HUES64 (cell line): ENCODE measurements at regions not wholly inside any gene's neighbourhood (a gene's known extent, or its start where the extent isn't known, plus 50 kb on each side); places are given as distances from the start of the nearest gene placed in this dataset.

Experiments
- H3K27ac ChIP-seq: 2 replicates; pipeline ENCODE4 v1.7.0; 2013; ENCODE audit warnings: low read depth, low read length, inconsistent platforms
- H3K27me3 ChIP-seq: 2 replicates; pipeline ENCODE4 v1.6.1; 2013; ENCODE audit warnings: mild to moderate bottlenecking, low read length; ENCODE audit not compliant: insufficient read depth
- H3K36me3 ChIP-seq: 2 replicates; pipeline ENCODE4 v1.6.1; 2013; ENCODE audit warnings: mild to moderate bottlenecking, low read length; ENCODE audit not compliant: insufficient read depth
- H3K4me1 ChIP-seq: 2 replicates; pipeline ENCODE4 v1.6.1; 2013; ENCODE audit warnings: mild to moderate bottlenecking, low read length, moderate library complexity; ENCODE audit not compliant: insufficient read depth
- H3K4me3 ChIP-seq: 2 replicates; pipeline ENCODE4 v1.5.1; 2013; ENCODE audit warnings: mild to moderate bottlenecking, low read length, moderate library complexity
- H3K9ac ChIP-seq: 2 replicates; pipeline ENCODE4 v1.6.1; 2013; ENCODE audit warnings: mild to moderate bottlenecking, low read depth, low read length
- H3K9me3 ChIP-seq: 2 replicates; pipeline ENCODE4 v1.6.1; 2013; ENCODE audit warnings: low read depth, low read length; ENCODE audit not compliant: insufficient read depth
- WGBS: fragments of 150-250, 120-280 bp; methylation state at CpG from one replicate; pipeline ENCODE4 v1.1.7; 2013; ENCODE audit warnings: missing lambda C conversion rate; 5-methylcytosine and 5-hydroxymethylcytosine counted together

DNA sequence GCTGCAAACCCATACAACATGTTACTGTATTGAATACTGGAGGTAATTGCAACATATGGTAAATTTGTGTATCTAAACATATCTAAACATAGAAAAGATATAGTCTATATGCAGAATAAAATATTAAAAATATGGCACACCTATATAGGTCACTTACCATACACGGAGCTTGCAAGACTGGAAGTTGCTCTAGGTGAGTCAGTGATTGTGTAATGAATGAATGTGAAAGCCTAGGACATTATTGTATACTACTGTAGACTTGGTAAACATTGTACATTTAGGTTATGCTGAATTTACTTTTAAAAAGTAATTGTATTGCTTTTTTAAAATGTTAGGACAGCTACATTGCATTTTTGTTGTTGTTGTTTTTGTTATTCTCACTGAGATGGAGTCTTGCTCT, 968.8 kb downstream of the TLE1 start:
- H3K4me3 ChIP-seq, result no peak overlapping the region
- H3K27ac ChIP-seq, result no peak overlapping the region
- no peaks in the 10 kb centered on the region for H3K27me3 ChIP-seq
- no peaks in the 10 kb centered on the region for H3K4me1 ChIP-seq
- peaks cover 10% of the 10 kb centered on the region for H3K9me3 ChIP-seq
- H3K36me3 ChIP-seq, result no peaks in the 10 kb centered on the region
- H3K9ac ChIP-seq, result no peak overlapping the region
- WGBS, result 100% methylated on average over 1 of the region's 1 CpG

- Histone ChIP-seq H3K9me3 (peaks cover 21% of the 10 kb centered on the region), H3K27me3 (no peaks in the 10 kb centered on the region), H3K27ac (no peak overlapping the region), H3K4me3 (no peak overlapping the region), H3K4me1 (no peaks in the 10 kb centered on the region), H3K9ac (no peak overlapping the region), H3K36me3 (no peaks in the 10 kb centered on the region)
These were observed 982.2 kb downstream of the TLE1 start for GRCh38 chr9:80707120-80707519.

DNA sequence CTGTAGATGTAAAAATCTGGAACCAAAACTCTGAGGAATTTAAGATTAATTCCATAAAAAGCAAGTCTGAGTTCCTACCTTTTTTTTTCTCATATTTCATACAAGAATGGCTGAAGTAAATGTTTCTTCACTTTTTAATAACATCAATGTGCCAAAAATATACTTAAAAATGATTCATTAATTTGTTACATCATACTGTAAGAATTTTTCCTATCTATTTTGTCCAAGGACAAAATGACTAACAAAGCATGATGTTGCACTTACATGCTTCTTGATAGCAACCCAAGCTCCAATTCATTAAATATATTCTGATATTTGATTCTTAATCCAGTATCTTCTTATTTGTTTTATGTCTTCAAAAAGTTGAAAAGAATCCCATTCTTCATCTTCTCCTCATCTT, 988.3 kb downstream of the TLE1 start:
- Histone ChIP-seq H3K9ac (no peak overlapping the region), H3K36me3 (no peaks in the 10 kb centered on the region), H3K4me1 (peaks cover 12% of the 10 kb centered on the region), H3K4me3 (no peak overlapping the region), H3K27me3 (no peaks in the 10 kb centered on the region), H3K9me3 (no peaks in the 10 kb centered on the region), H3K27ac (no peak overlapping the region)

DNA sequence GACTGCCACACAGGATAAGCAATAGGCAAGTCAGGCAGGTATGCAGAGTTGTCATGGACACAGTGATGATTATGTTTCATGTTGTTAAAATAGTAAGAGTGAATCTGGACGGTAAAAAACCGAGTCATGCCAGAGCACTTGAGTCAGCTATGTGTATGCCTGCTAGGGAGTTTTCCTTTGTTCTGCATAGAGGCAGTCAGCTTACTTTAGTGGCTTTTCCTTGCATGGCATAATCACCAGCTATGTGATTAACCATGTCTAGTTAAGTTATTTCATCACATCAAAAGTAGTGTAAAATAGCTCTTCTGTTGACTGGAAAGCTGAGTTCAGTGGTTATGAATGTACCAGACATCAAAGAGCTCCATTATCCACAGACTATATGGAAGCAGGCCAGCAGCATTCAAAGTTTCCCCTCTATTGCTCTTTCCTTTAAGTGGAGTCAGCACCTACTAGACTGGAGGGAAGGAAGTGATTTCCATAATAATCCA, 989.8 kb downstream of the TLE1 start:
- 64% methylated on average over 2 of the region's 2 CpGs for WGBS
- Histone ChIP-seq H3K27me3 (no peaks in the 10 kb centered on the region), H3K9me3 (no peaks in the 10 kb centered on the region), H3K4me3 (no peak overlapping the region), H3K4me1 (peaks cover 12% of the 10 kb centered on the region), H3K9ac (no peak overlapping the region), H3K27ac (no peak overlapping the region), H3K36me3 (no peaks in the 10 kb centered on the region)

DNA sequence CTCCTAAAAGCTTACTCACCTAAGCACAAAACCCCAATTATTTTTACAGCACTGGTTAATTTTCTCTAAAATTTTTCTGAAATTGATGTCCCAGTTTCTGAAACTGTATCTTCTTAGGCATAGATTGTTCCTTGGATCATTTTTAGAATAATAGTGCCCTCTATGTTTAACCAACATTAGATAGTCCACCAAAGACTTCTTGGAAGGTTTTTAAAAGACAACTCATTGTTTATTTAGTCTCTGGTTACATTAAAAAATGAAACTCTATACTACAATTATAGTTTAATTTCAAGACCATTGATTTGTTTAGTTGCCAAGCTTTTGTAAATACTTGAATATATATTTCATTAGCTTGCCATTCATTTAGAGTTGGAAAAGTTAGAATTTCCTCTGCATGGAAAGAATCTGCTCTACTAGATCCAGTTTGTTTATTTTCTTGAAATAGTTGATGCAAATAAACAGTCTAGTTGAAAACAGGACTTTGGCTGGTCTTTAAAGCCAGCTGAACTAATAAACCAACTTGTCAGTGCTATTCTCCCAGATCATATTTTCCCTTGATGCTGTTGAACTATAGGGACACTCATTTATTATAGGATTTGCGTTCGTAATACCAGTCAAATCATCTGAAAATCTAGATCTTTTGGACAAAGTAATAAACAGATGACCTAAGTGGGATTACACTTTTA, 990.5 kb downstream of the TLE1 start:
- H3K36me3 ChIP-seq, result no peaks in the 10 kb centered on the region
- H3K4me1 ChIP-seq, result peaks cover 12% of the 10 kb centered on the region
- H3K9ac ChIP-seq, result no peak overlapping the region
- H3K27ac ChIP-seq, result no peak overlapping the region
- no peaks in the 10 kb centered on the region for H3K27me3 ChIP-seq
- no peaks in the 10 kb centered on the region for H3K9me3 ChIP-seq
- WGBS, result 96% methylated on average over 2 of the region's 2 CpGs
- no peak overlapping the region for H3K4me3 ChIP-seq

DNA sequence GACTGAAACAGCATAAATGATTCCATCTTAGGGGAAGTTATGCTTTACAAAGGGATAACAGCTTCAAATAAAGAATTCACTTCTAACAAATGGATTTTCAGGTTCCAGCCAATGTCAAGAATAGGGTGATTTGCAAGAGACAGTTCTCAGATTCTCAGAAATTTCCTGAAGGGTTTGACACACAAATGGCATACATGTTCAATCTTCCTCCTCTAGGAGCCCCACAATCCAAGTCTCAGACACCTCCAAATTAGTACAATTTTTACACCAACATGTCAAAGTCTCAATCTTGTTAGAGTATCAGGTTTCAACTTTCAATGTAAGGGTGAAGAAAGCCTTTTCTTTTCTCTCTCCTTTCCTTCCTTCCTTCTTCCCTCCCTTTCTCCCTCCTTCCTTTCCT, 996.6 kb downstream of the TLE1 start:
- no peak overlapping the region for H3K27ac ChIP-seq

GRCh38 chr9:80691229-80691628, 998.1 kb downstream of the TLE1 start:
- Histone ChIP-seq H3K36me3 (no peaks in the 10 kb centered on the region), H3K4me3 (no peak overlapping the region), H3K27ac (no peak overlapping the region), H3K4me1 (no peaks in the 10 kb centered on the region), H3K27me3 (no peaks in the 10 kb centered on the region), H3K9me3 (no peaks in the 10 kb centered on the region), H3K9ac (no peak overlapping the region)

More for the DNA sequence above, 996.6 kb downstream of the TLE1 start:
- H3K4me1 ChIP-seq, result no peaks in the 10 kb centered on the region
- no peak overlapping the region for H3K9ac ChIP-seq
- no peaks in the 10 kb centered on the region for H3K9me3 ChIP-seq
- no peaks in the 10 kb centered on the region for H3K27me3 ChIP-seq
- no peaks in the 10 kb centered on the region for H3K36me3 ChIP-seq
- H3K4me3 ChIP-seq, result no peak overlapping the region

DNA sequence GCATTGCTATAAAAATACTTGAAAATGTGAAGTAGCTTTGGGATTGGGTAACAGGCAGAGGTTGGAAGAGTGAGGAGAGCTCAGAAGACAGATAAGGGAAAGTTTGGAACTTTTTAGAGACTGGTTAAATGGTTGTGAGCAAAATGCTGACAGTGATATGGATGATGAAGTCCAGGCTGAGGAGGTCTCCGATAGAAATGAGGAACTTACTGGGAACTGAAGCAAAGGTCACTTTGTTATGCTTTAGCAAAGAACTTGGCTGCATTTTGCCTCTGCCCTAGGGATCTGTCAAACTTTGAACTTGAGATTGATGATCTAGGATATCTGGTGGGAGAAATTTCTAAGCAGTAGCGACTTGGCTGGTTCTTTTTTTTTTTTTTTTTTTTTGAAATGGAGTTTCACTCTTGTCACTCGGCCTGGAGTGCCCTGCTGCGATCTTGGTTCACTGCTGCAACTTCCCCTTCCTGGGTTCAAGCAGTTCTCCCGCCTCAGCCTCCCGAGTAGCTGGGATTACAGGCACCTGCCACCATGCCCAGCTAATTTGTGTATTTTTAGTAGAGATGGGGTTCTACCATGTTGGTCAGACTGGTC, 998.9 kb downstream of the TLE1 start:
- H3K9ac ChIP-seq, result no peak overlapping the region
- 95% methylated on average over 6 of the region's 6 CpGs for WGBS
- no peaks in the 10 kb centered on the region for H3K27me3 ChIP-seq
- no peak overlapping the region for H3K4me3 ChIP-seq
- H3K36me3 ChIP-seq, result no peaks in the 10 kb centered on the region
- H3K4me1 ChIP-seq, result no peaks in the 10 kb centered on the region
- no peak overlapping the region for H3K27ac ChIP-seq
- no peaks in the 10 kb centered on the region for H3K9me3 ChIP-seq

- H3K9me3 ChIP-seq, result no peaks in the 10 kb centered on the region
- no peaks in the 10 kb centered on the region for H3K36me3 ChIP-seq
- H3K9ac ChIP-seq, result no peak overlapping the region
- H3K27ac ChIP-seq, result no peak overlapping the region
- no peak overlapping the region for H3K4me3 ChIP-seq
- H3K4me1 ChIP-seq, result no peaks in the 10 kb centered on the region
- no peaks in the 10 kb centered on the region for H3K27me3 ChIP-seq
These were observed 1009.4 kb downstream of the TLE1 start for GRCh38 chr9:80679916-80680315.

DNA sequence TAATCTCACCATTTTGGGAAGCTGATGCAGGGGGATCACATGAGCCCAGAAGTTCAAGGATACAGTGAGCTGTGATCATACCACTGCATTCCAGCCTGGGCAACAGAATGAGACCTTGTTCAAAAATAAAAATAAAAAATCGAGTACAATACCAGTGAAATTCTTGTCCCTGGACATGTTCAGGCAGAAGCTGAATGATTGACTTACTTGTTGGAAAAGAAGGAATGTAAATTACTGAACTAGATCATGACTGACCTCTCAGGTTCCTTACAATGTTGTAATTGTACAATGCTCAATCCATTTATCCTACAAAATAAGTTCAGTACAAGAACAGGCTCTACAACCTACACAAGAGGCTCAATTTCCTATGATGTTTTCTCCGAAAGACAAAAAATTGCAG, 1010.4 kb downstream of the TLE1 start:
- Histone ChIP-seq H3K36me3 (no peaks in the 10 kb centered on the region), H3K4me1 (no peaks in the 10 kb centered on the region), H3K27ac (no peak overlapping the region), H3K27me3 (no peaks in the 10 kb centered on the region), H3K9me3 (no peaks in the 10 kb centered on the region), H3K9ac (no peak overlapping the region), H3K4me3 (no peak overlapping the region)
- WGBS, result 99% methylated on average over 2 of the region's 2 CpGs

DNA sequence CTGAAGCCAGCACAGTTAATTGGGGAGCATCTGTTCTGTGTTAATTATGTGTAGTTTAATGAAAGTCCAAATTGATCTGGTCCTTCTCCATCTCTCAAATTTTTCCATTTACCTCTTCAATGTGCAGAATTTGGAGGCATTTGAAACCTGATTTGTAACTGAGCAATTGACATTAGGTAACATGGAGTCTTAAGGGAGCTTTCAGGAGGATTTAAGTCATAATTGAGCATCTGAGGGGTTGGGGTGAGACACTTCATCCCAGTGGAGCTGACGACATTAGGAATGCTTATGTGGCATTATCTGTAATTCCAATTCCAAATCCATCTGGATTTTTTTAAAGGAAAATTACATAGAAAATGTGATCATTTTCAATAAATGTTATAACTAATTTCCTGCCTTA, 1015.9 kb downstream of the TLE1 start:
- no peaks in the 10 kb centered on the region for H3K36me3 ChIP-seq
- no peaks in the 10 kb centered on the region for H3K4me1 ChIP-seq
- WGBS, result 100% methylated on average over 1 of the region's 1 CpG
- H3K4me3 ChIP-seq, result no peak overlapping the region
- no peak overlapping the region for H3K9ac ChIP-seq
- H3K27me3 ChIP-seq, result no peaks in the 10 kb centered on the region
- no peaks in the 10 kb centered on the region for H3K9me3 ChIP-seq
- H3K27ac ChIP-seq, result no peak overlapping the region

DNA sequence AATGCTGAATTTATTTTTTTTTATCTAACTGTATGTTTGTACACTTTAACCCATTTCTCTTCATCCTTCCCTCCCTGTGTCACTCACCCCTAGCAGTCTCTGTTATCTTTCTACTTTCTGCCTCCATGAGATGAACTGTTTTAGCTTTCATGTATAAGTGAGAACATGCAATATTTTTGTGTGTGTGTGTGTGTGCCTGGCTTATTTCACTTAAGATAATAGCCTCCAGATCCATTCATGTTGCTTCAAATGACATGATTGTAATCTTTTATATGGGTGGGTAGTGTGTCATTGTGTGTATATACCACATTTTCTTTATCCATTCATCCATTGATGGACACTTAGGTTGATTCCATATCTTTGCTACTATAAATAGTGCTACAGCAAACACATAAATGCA, 1023.9 kb downstream of the TLE1 start:
- H3K9me3 ChIP-seq, result no peaks in the 10 kb centered on the region
- no peaks in the 10 kb centered on the region for H3K36me3 ChIP-seq
- H3K9ac ChIP-seq, result no peak overlapping the region
- H3K4me3 ChIP-seq, result no peak overlapping the region
- no peak overlapping the region for H3K27ac ChIP-seq
- no peaks in the 10 kb centered on the region for H3K4me1 ChIP-seq
- H3K27me3 ChIP-seq, result no peaks in the 10 kb centered on the region
